ENCODE measurements at regions not wholly inside any gene's neighbourhood (a gene's known extent, or its start where the extent isn't known, plus 50 kb on each side); places are given as distances from the start of the nearest gene placed in this dataset.

- TF ChIP-seq, protein P1, sequence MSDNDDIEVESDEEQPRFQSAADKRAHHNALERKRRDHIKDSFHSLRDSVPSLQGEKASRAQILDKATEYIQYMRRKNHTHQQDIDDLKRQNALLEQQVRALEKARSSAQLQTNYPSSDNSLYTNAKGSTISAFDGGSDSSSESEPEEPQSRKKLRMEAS (IDR thresholded peaks at IDR 0.05; ENCODE audit: low read depth, low read length): no peak
- TF ChIP-seq CTCF (IDR thresholded peaks at IDR 0.05 in 2 of 3, conservative IDR thresholded peaks at IDR 0.05 in 1 of 3; ENCODE audit: control insufficient read depth in 2 of 3, extremely low read depth in 1 of 3, insufficient read depth in 1 of 3, low read depth in 3 of 3, low read length in 3 of 3) (no peak), EP300 (IDR thresholded peaks at IDR 0.05; ENCODE audit: borderline replicate concordance in 1 of 2, control insufficient read depth in 1 of 2, low read depth in 2 of 2, low read length in 2 of 2) (no peak), HDGF (IDR thresholded peaks at IDR 0.05) (no peak), ATF7 (IDR thresholded peaks at IDR 0.05; ENCODE audit: low read depth) (no peak), SREBF2 (IDR thresholded peaks at IDR 0.05; ENCODE audit: low read length) (no peak), POLR2A (IDR thresholded peaks at IDR 0.05; ENCODE audit: low read depth, low read length) (no peak)
These were observed 69.5 kb upstream of the ZDHHC17 start for GRCh38 chr12:76694369-76694768.
